Immature natural killer cell (primary cell): ENCODE measurements at regions not wholly inside any gene's neighbourhood (a gene's known extent, or its start where the extent isn't known, plus 50 kb on each side); places are given as distances from the start of the nearest gene placed in this dataset.
"Not testable (repeated sequence)": the region's sequence is repeated elsewhere in the genome, so short reads cannot be mapped to it uniquely, and the experiment has no call there.

Experiments
- DNase-seq, 3 donors: peaks; one replicate each; pipeline ENCODE4 v3.0.0; 2022; ENCODE audit warnings: mixed read lengths in 1 of 3
- H3K27ac Mint-ChIP-seq, 6 donors: one replicate each; pipeline ENCODE4 v1.8.0; 2020; ENCODE audit warnings: mixed read lengths in 6 of 6, mild to moderate bottlenecking in 5 of 6, inconsistent platforms in 4 of 6, moderate library complexity in 3 of 6
- H3K27me3 Mint-ChIP-seq, 3 donors: one replicate each; pipeline ENCODE4 v1.8.0; 2020 to 2021; ENCODE audit warnings: low read depth in 3 of 3, mild to moderate bottlenecking in 3 of 3, mixed read lengths in 3 of 3, moderate library complexity in 3 of 3, inconsistent platforms in 1 of 3
- H3K36me3 Mint-ChIP-seq, 3 donors: one replicate each; pipeline ENCODE4 v1.8.0; 2020; ENCODE audit warnings: mixed read lengths in 3 of 3, inconsistent platforms in 2 of 3, mild to moderate bottlenecking in 2 of 3
- H3K4me1 Mint-ChIP-seq, 2 donors: one replicate each; pipeline ENCODE4 v1.8.0; 2020; ENCODE audit warnings: inconsistent platforms in 2 of 2, mild to moderate bottlenecking in 2 of 2, mixed read lengths in 2 of 2, moderate library complexity in 1 of 2
- H3K4me3 Mint-ChIP-seq, 5 donors: one replicate each; pipeline ENCODE4 v1.8.0; 2020; ENCODE audit warnings: mild to moderate bottlenecking in 5 of 5, mixed read lengths in 5 of 5, inconsistent platforms in 3 of 5, moderate library complexity in 3 of 5
- H3K9me3 Mint-ChIP-seq, 6 donors: one replicate each; pipeline ENCODE4 v1.8.0; 2020; ENCODE audit warnings: mild to moderate bottlenecking in 6 of 6, mixed read lengths in 6 of 6, inconsistent platforms in 4 of 6, moderate library complexity in 3 of 6

- Mint-ChIP-seq H3K27ac (no peak overlapping the region), H3K27me3 (no peaks in the 10 kb centered on the region), H3K4me1 (no peaks in the 10 kb centered on the region), H3K36me3 (peaks cover 0 to 5% (median 0%) of the 10 kb centered on the region in 3 donors), H3K9me3 (peaks cover 0 to 29% (median 2%) of the 10 kb centered on the region in 6 donors), H3K4me3 (no peak overlapping the region)
- no peak for DNase-seq
Observed at GRCh38 chr16:64365448-64365931, 756.4 kb downstream of the CDH11 start.

- Mint-ChIP-seq H3K27ac (no peak overlapping the region), H3K4me3 (no peak overlapping the region), H3K4me1 (no peaks in the 10 kb centered on the region), H3K27me3 (no peaks in the 10 kb centered on the region), H3K9me3 (peaks cover 0 to 31% (median 6%) of the 10 kb centered on the region in 6 donors), H3K36me3 (peaks cover 0 to 5% (median 0%) of the 10 kb centered on the region in 3 donors)
- no peak for DNase-seq
Observed at GRCh38 chr16:64364894-64365293, 757.0 kb downstream of the CDH11 start.

- Mint-ChIP-seq H3K36me3 (peaks cover 0 to 5% (median 0%) of the 10 kb centered on the region in 3 donors), H3K27me3 (no peaks in the 10 kb centered on the region), H3K9me3 (peaks cover 0 to 32% (median 6%) of the 10 kb centered on the region in 6 donors), H3K4me3 (no peak overlapping the region), H3K27ac (no peak overlapping the region), H3K4me1 (no peaks in the 10 kb centered on the region)
- no peak for DNase-seq
Observed at GRCh38 chr16:64364416-64364815, 757.4 kb downstream of the CDH11 start.

GRCh38 chr16:64364016-64364415, 757.8 kb downstream of the CDH11 start:
- H3K36me3 Mint-ChIP-seq: peaks cover 0 to 5% (median 0%) of the 10 kb centered on the region in 3 donors
- no peak for DNase-seq
- no peak overlapping the region for H3K4me3 Mint-ChIP-seq
- H3K4me1 Mint-ChIP-seq: no peaks in the 10 kb centered on the region
- H3K27me3 Mint-ChIP-seq: no peaks in the 10 kb centered on the region
- H3K27ac Mint-ChIP-seq: no peak overlapping the region
- H3K9me3 Mint-ChIP-seq: peaks cover 0 to 34% (median 7%) of the 10 kb centered on the region in 6 donors

- Mint-ChIP-seq H3K4me3 (no peak overlapping the region), H3K27me3 (no peaks in the 10 kb centered on the region), H3K9me3 (peaks cover 0 to 42% (median 7%) of the 10 kb centered on the region in 6 donors), H3K36me3 (peaks cover 0 to 5% (median 0%) of the 10 kb centered on the region in 3 donors), H3K27ac (no peak overlapping the region), H3K4me1 (no peaks in the 10 kb centered on the region)
- DNase-seq: no peak
Observed at GRCh38 chr16:64363039-64363438, 758.8 kb downstream of the CDH11 start.

GRCh38 chr16:64362193-64362592, 759.7 kb downstream of the CDH11 start:
- H3K4me1 Mint-ChIP-seq: no peaks in the 10 kb centered on the region
- H3K9me3 Mint-ChIP-seq: peaks cover 0 to 48% (median 11%) of the 10 kb centered on the region in 6 donors
- H3K36me3 Mint-ChIP-seq: peaks cover 0 to 5% (median 0%) of the 10 kb centered on the region in 3 donors
- no peak overlapping the region for H3K4me3 Mint-ChIP-seq
- no peak overlapping the region for H3K27ac Mint-ChIP-seq
- no peak for DNase-seq
- no peaks in the 10 kb centered on the region for H3K27me3 Mint-ChIP-seq

GRCh38 chr16:64361753-64362152, 760.1 kb downstream of the CDH11 start:
- Mint-ChIP-seq H3K36me3 (peaks cover 0 to 5% (median 0%) of the 10 kb centered on the region in 3 donors), H3K4me3 (no peak overlapping the region), H3K9me3 (peaks cover 0 to 48% (median 11%) of the 10 kb centered on the region in 6 donors), H3K4me1 (no peaks in the 10 kb centered on the region), H3K27ac (no peak overlapping the region), H3K27me3 (no peaks in the 10 kb centered on the region)
- DNase-seq: no peak

- no peak overlapping the region for H3K4me3 Mint-ChIP-seq
- peaks cover 0 to 5% (median 0%) of the 10 kb centered on the region in 3 donors for H3K36me3 Mint-ChIP-seq
- H3K4me1 Mint-ChIP-seq: no peaks in the 10 kb centered on the region
- peaks cover 0 to 2% (median 0%) of the 10 kb centered on the region in 3 donors for H3K27me3 Mint-ChIP-seq
- H3K9me3 Mint-ChIP-seq: peaks cover 0 to 49% (median 14%) of the 10 kb centered on the region in 6 donors
- DNase-seq: no peak
- H3K27ac Mint-ChIP-seq: no peak overlapping the region
Observed at GRCh38 chr16:64358291-64358690, 763.6 kb downstream of the CDH11 start.

GRCh38 chr16:64356267-64356666, 765.6 kb downstream of the CDH11 start:
- peaks cover 0 to 2% (median 0%) of the 10 kb centered on the region in 3 donors for H3K27me3 Mint-ChIP-seq

GRCh38 chr16:64352246-64352645, 769.6 kb downstream of the CDH11 start:
- Mint-ChIP-seq H3K27ac (no peak overlapping the region), H3K36me3 (no peaks in the 10 kb centered on the region), H3K27me3 (peaks cover 0 to 2% (median 0%) of the 10 kb centered on the region in 3 donors), H3K4me3 (no peak overlapping the region), H3K9me3 (peaks cover 2 to 37% (median 8%) of the 10 kb centered on the region in 6 donors), H3K4me1 (no peaks in the 10 kb centered on the region)
- DNase-seq: no peak

More at GRCh38 chr16:64356267-64356666, 765.6 kb downstream of the CDH11 start:
- no peak for DNase-seq
- Mint-ChIP-seq H3K4me1 (no peaks in the 10 kb centered on the region), H3K9me3 (peaks cover 0 to 40% (median 15%) of the 10 kb centered on the region in 6 donors), H3K27ac (no peak overlapping the region), H3K4me3 (no peak overlapping the region), H3K36me3 (no peaks in the 10 kb centered on the region)

GRCh38 chr16:64351121-64351520, 770.7 kb downstream of the CDH11 start:
- Mint-ChIP-seq H3K4me1 (no peaks in the 10 kb centered on the region), H3K27me3 (peaks cover 0 to under 1% (median 0%) of the 10 kb centered on the region in 3 donors), H3K4me3 (no peak overlapping the region), H3K27ac (no peak overlapping the region), H3K36me3 (no peaks in the 10 kb centered on the region), H3K9me3 (peaks cover 2 to 34% (median 7%) of the 10 kb centered on the region in 6 donors)
- DNase-seq: no peak

GRCh38 chr16:64346080-64346479, 775.8 kb downstream of the CDH11 start:
- H3K27ac Mint-ChIP-seq: no peak overlapping the region
- no peaks in the 10 kb centered on the region for H3K27me3 Mint-ChIP-seq
- H3K36me3 Mint-ChIP-seq: no peaks in the 10 kb centered on the region
- peaks cover 4 to 27% (median 12%) of the 10 kb centered on the region in 6 donors for H3K9me3 Mint-ChIP-seq
- DNase-seq: no peak
- no peaks in the 10 kb centered on the region for H3K4me1 Mint-ChIP-seq
- no peak overlapping the region for H3K4me3 Mint-ChIP-seq

- Mint-ChIP-seq H3K4me1 (no peaks in the 10 kb centered on the region), H3K9me3 (peaks cover 5 to 24% (median 11%) of the 10 kb centered on the region in 6 donors), H3K36me3 (no peaks in the 10 kb centered on the region), H3K27ac (no peak overlapping the region), H3K27me3 (no peaks in the 10 kb centered on the region), H3K4me3 (no peak overlapping the region)
- no peak for DNase-seq
Observed at GRCh38 chr16:64345142-64345541, 776.7 kb downstream of the CDH11 start.

GRCh38 chr16:64343820-64344443, 777.9 kb downstream of the CDH11 start:
- not testable (repeated sequence) for DNase-seq, H3K27ac Mint-ChIP-seq, H3K4me1 Mint-ChIP-seq, H3K4me3 Mint-ChIP-seq, H3K36me3 Mint-ChIP-seq, H3K27me3 Mint-ChIP-seq
- peaks cover 5 to 26% (median 11%) of the 10 kb centered on the region in 6 donors for H3K9me3 Mint-ChIP-seq
